ENCODE measurements at regions not wholly inside any gene's neighbourhood (a gene's known extent, or its start where the extent isn't known, plus 50 kb on each side); places are given as distances from the start of the nearest gene placed in this dataset.

- Histone ChIP-seq H2AFZ (ENCODE audit: low read length) (no peak overlapping the region), H3K9me3 (ENCODE audit: low read length) (no peaks in the 10 kb centered on the region), H4K20me1 (ENCODE audit: insufficient read depth, low read length) (no peaks in the 10 kb centered on the region), H3K9me2 (ENCODE audit: insufficient read depth, low read length) (no peaks in the 10 kb centered on the region), H3K36me3 (ENCODE audit: insufficient read depth, low read length) (no peaks in the 10 kb centered on the region), H3K4me2 (ENCODE audit: low read length) (no peak overlapping the region), H3K4me3 (ENCODE audit: low read depth, low read length, poor library complexity, severe bottlenecking) (no peak overlapping the region), H3K79me2 (ENCODE audit: insufficient read depth, low read depth, low read length) (no peaks in the 10 kb centered on the region), H3K27ac (ENCODE audit: low read depth, low read length, poor library complexity, severe bottlenecking) (no peak overlapping the region), H3K4me1 (ENCODE audit: insufficient read depth, low read length, poor library complexity, severe bottlenecking) (peaks cover 23% of the 10 kb centered on the region)
- intact Hi-C loops (cut with micrococcal nuclease; ENCODE audit: unreplicated experiment), result no loop called here
- ChIA-PET CTCF (ENCODE audit: unreplicated experiment) (no interaction called here), POLR2A (interaction anchor here (0.6 kb wide), 1 partner anchor 12 kb away, joined by 3 read pairs; no protein-coding TSS in a partner anchor)
- no peak for DNase-seq (ENCODE audit: low spot score)
- no TSS peak for BruUV-seq (replicated peaks)
- TF ChIP-seq, protein P1, sequence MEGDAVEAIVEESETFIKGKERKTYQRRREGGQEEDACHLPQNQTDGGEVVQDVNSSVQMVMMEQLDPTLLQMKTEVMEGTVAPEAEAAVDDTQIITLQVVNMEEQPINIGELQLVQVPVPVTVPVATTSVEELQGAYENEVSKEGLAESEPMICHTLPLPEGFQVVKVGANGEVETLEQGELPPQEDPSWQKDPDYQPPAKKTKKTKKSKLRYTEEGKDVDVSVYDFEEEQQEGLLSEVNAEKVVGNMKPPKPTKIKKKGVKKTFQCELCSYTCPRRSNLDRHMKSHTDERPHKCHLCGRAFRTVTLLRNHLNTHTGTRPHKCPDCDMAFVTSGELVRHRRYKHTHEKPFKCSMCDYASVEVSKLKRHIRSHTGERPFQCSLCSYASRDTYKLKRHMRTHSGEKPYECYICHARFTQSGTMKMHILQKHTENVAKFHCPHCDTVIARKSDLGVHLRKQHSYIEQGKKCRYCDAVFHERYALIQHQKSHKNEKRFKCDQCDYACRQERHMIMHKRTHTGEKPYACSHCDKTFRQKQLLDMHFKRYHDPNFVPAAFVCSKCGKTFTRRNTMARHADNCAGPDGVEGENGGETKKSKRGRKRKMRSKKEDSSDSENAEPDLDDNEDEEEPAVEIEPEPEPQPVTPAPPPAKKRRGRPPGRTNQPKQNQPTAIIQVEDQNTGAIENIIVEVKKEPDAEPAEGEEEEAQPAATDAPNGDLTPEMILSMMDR (conservative IDR thresholded peaks at IDR 0.05; ENCODE audit: low read length), result no peak
- TF ChIP-seq EZH2phosphoT487 (IDR thresholded peaks at IDR 0.05; ENCODE audit: borderline replicate concordance, low read depth, low read length), result no peak
Observed at GRCh38 chr21:43299441-43300277, 127.3 kb downstream of the SIK1 start.

DNA sequence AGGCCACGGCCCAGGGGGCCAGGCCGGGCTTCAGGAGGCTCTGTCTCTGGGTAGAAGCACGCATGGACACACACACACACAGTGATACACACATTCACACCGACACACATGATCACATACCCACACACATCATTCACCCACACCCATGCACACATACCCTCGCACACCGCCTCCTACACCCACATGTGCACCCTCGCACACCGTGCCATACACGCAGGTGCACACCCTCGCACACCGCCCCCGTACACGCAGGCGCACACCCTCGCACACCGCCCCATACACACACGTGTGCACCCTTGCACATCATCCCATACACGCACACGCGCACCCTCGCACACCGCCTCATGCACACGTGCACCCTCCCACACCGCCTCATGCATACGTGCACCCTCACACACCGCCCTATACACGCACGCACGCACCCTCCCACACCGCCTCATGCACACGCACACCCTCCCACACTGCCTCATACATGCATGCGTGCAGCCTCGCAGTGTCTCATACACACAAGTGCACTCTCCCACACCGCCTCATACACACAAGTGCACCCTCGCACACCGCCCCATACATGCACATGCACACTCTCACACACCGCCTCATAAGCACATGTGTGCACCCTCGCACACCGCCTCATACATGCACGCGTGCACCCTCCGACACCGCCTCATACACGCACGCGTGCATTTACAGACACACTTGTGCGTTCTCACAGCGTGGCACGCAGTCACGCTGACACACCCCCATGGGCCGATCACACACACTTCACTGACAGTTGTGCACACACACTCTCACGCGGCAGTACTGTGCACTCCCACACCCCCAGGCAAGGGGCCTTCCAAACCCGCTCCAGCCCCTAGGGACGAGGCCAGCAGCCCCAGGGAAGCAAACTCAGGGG is 128.1 kb downstream of the SIK1 start:
- Histone ChIP-seq H3K9me3 (ENCODE audit: low read length) (no peaks in the 10 kb centered on the region), H3K79me2 (ENCODE audit: insufficient read depth, low read depth, low read length) (no peaks in the 10 kb centered on the region), H3K4me2 (ENCODE audit: low read length) (no peak overlapping the region), H3K4me1 (ENCODE audit: insufficient read depth, low read length, poor library complexity, severe bottlenecking) (peaks cover 27% of the 10 kb centered on the region), H3K27ac (ENCODE audit: low read depth, low read length, poor library complexity, severe bottlenecking) (no peak overlapping the region), H2AFZ (ENCODE audit: low read length) (no peak overlapping the region), H3K9me2 (ENCODE audit: insufficient read depth, low read length) (no peaks in the 10 kb centered on the region), H4K20me1 (ENCODE audit: insufficient read depth, low read length) (no peaks in the 10 kb centered on the region), H3K4me3 (ENCODE audit: low read depth, low read length, poor library complexity, severe bottlenecking) (no peak overlapping the region), H3K36me3 (ENCODE audit: insufficient read depth, low read length) (no peaks in the 10 kb centered on the region)
- no peak for DNase-seq (ENCODE audit: low spot score)
- POLR2A ChIA-PET, result no interaction called here
- no TSS peak for BruUV-seq (replicated peaks)
- intact Hi-C loops (cut with micrococcal nuclease; ENCODE audit: unreplicated experiment), result no loop called here
- CTCF ChIA-PET (ENCODE audit: unreplicated experiment), result no interaction called here
- no peak for TF ChIP-seq EZH2phosphoT487 (IDR thresholded peaks at IDR 0.05; ENCODE audit: borderline replicate concordance, low read depth, low read length)
- TF ChIP-seq, protein P1 (conservative IDR thresholded peaks at IDR 0.05; ENCODE audit: low read length), result no peak
